DND-41 (cell line): ENCODE measurements at regions not wholly inside any gene's neighbourhood (a gene's known extent, or its start where the extent isn't known, plus 50 kb on each side); places are given as distances from the start of the nearest gene placed in this dataset.

Source experiments
- ATAC-seq: fragments of 200-7000 bp; cut with Tn5 transposase; 3 replicates; pipeline ENCODE4 v1.9.1; 2021; ENCODE audit warnings: low read depth; ENCODE audit not compliant: insufficient read depth
- DNase-seq: peaks from one replicate; pipeline ENCODE4 v3.0.0-alpha.2; 2020
- H2AFZ ChIP-seq: 2 replicates; pipeline ENCODE4 v1.6.0; 2012; ENCODE audit warnings: low read depth, low read length
- H3K27ac ChIP-seq: 2 replicates; pipeline ENCODE4 v1.5.1; 2012; ENCODE audit warnings: low read length, inconsistent platforms
- H3K27me3 ChIP-seq: fragments of 200-600 bp; sonication (generic); 2 replicates; pipeline ENCODE4 v1.6.0; 2012; ENCODE audit warnings: low read length, mild to moderate bottlenecking, inconsistent platforms; ENCODE audit not compliant: insufficient read depth, poor library complexity
- H3K36me3 ChIP-seq: 2 replicates; pipeline ENCODE4 v1.5.1; 2012; ENCODE audit warnings: low read length, inconsistent platforms; ENCODE audit not compliant: insufficient read depth
- H3K4me1 ChIP-seq: 2 replicates; pipeline ENCODE4 v1.5.1; 2012; ENCODE audit warnings: mild to moderate bottlenecking, low read length; ENCODE audit not compliant: insufficient read depth
- H3K4me2 ChIP-seq: 2 replicates; pipeline ENCODE4 v1.6.0; 2012; ENCODE audit warnings: mild to moderate bottlenecking, moderate library complexity, low read length, inconsistent platforms; ENCODE audit not compliant: insufficient read depth
- H3K4me3 ChIP-seq, 2 experiments: fragments of 200-600 bp in 1 of 2; shearing (Covaris generic) in 1 of 2; 2 replicates each; pipeline ENCODE4 v1.5.1; 2012 to 2016; ENCODE audit warnings: inconsistent platforms in 2 of 2, low read length in 2 of 2, mild to moderate bottlenecking in 2 of 2, low read depth in 1 of 2, moderate library complexity in 1 of 2
- H3K79me2 ChIP-seq: 2 replicates; pipeline ENCODE4 v1.6.0; 2012; ENCODE audit warnings: low read length, inconsistent platforms; ENCODE audit not compliant: insufficient read depth
- H3K9ac ChIP-seq: 2 replicates; pipeline ENCODE4 v1.6.0; 2012; ENCODE audit warnings: low read depth, mild to moderate bottlenecking, inconsistent platforms, low read length, moderate library complexity
- H3K9me3 ChIP-seq: 2 replicates; pipeline ENCODE4 v1.5.1; 2012; ENCODE audit warnings: low read length, moderate library complexity, mild to moderate bottlenecking, inconsistent platforms; ENCODE audit not compliant: insufficient read depth, severe bottlenecking
- H4K20me1 ChIP-seq: 2 replicates; pipeline ENCODE4 v1.6.0; 2012; ENCODE audit warnings: low read length; ENCODE audit not compliant: insufficient read depth
- CTCF ChIP-seq: IDR thresholded peaks from 2 replicates; pipeline ENCODE4 v1.5.1; 2012; ENCODE audit warnings: borderline replicate concordance, low read length, moderate library complexity, mild to moderate bottlenecking; ENCODE audit not compliant: poor library complexity, severe bottlenecking; ENCODE audit errors: extremely low read depth
- EZH2 ChIP-seq: IDR thresholded peaks from 3 replicates; pipeline ENCODE4 v1.6.1; 2012; ENCODE audit warnings: borderline replicate concordance, low read depth, mild to moderate bottlenecking, moderate library complexity, low read length, inconsistent platforms; ENCODE audit not compliant: severe bottlenecking

GRCh38 chr11:43583548-43583947, 97.0 kb upstream of the HSD17B12 start:
- no peak for TF ChIP-seq EZH2
- TF ChIP-seq CTCF: no peak
- H3K79me2 ChIP-seq: no peaks in the 10 kb centered on the region
- H3K27ac ChIP-seq: no peak overlapping the region
- no peak overlapping the region for H3K4me3 ChIP-seq
- H4K20me1 ChIP-seq: no peaks in the 10 kb centered on the region
- H2AFZ ChIP-seq: no peak overlapping the region
- DNase-seq: no peak
- no peak for ATAC-seq
- H3K4me2 ChIP-seq: no peak overlapping the region
- no peaks in the 10 kb centered on the region for H3K4me1 ChIP-seq
- no peaks in the 10 kb centered on the region for H3K9me3 ChIP-seq
- no peaks in the 10 kb centered on the region for H3K36me3 ChIP-seq
- H3K9ac ChIP-seq: no peak overlapping the region
- H3K27me3 ChIP-seq: peaks cover 3% of the 10 kb centered on the region

- no peaks in the 10 kb centered on the region for H3K9me3 ChIP-seq
- no peak overlapping the region for H3K9ac ChIP-seq
- TF ChIP-seq CTCF: no peak
- DNase-seq (no peak), ATAC-seq (no peak)
- H3K79me2 ChIP-seq: no peaks in the 10 kb centered on the region
- no peak overlapping the region for H3K27ac ChIP-seq
- H3K27me3 ChIP-seq: peaks cover 6% of the 10 kb centered on the region
- H3K4me1 ChIP-seq: no peaks in the 10 kb centered on the region
- H3K4me3 ChIP-seq: no peak overlapping the region
- H3K36me3 ChIP-seq: no peaks in the 10 kb centered on the region
- H2AFZ ChIP-seq: no peak overlapping the region
- H4K20me1 ChIP-seq: no peaks in the 10 kb centered on the region
- H3K4me2 ChIP-seq: no peak overlapping the region
Measured at GRCh38 chr11:43585877-43586608, 94.5 kb upstream of the HSD17B12 start.

- no peaks in the 10 kb centered on the region for H4K20me1 ChIP-seq
- H3K9me3 ChIP-seq: no peaks in the 10 kb centered on the region
- H3K79me2 ChIP-seq: no peaks in the 10 kb centered on the region
- ATAC-seq (no peak), DNase-seq (no peak)
- H3K27ac ChIP-seq: no peak overlapping the region
- H3K9ac ChIP-seq: no peak overlapping the region
- TF ChIP-seq CTCF (no peak), EZH2 (no peak)
- no peaks in the 10 kb centered on the region for H3K36me3 ChIP-seq
- H3K4me3 ChIP-seq: no peak overlapping the region
- H2AFZ ChIP-seq: no peak overlapping the region
- H3K27me3 ChIP-seq: peaks cover 21% of the 10 kb centered on the region
- no peak overlapping the region for H3K4me2 ChIP-seq
- H3K4me1 ChIP-seq: no peaks in the 10 kb centered on the region
Measured at GRCh38 chr11:43589601-43590250, 90.8 kb upstream of the HSD17B12 start.

GRCh38 chr11:43601511-43601910, 79.0 kb upstream of the HSD17B12 start:
- H3K9ac ChIP-seq: no peak overlapping the region
- TF ChIP-seq CTCF (no peak), EZH2 (no peak)
- H3K27me3 ChIP-seq: peaks cover 3% of the 10 kb centered on the region
- H4K20me1 ChIP-seq: no peaks in the 10 kb centered on the region
- no peaks in the 10 kb centered on the region for H3K4me1 ChIP-seq
- H3K27ac ChIP-seq: no peak overlapping the region
- no peaks in the 10 kb centered on the region for H3K79me2 ChIP-seq
- no peaks in the 10 kb centered on the region for H3K36me3 ChIP-seq
- no peaks in the 10 kb centered on the region for H3K9me3 ChIP-seq
- ATAC-seq (no peak), DNase-seq (no peak)
- H3K4me3 ChIP-seq: no peak overlapping the region
- no peak overlapping the region for H2AFZ ChIP-seq
- no peak overlapping the region for H3K4me2 ChIP-seq
